Activated CD4-positive, CD25-positive, alpha-beta regulatory T cell treated with anti-CD3 and anti-CD28 coated beads, Interleukin-2, amount 50 U/mL, for 72 hours (primary cell): ENCODE measurements at regions not wholly inside any gene's neighbourhood (a gene's known extent, or its start where the extent isn't known, plus 50 kb on each side); places are given as distances from the start of the nearest gene placed in this dataset.

Experiments used
- DNase-seq: peaks from one replicate; pipeline ENCODE4 v3.0.0; 2021

GRCh38 chr2:13019781-13020180 lies 303.0 kb downstream of the TRIB2 start:
- DNase-seq = no peak

- DNase-seq = no peak
These were observed 303.7 kb downstream of the TRIB2 start for GRCh38 chr2:13020469-13020868.

GRCh38 chr2:13021470-13021957 lies 304.8 kb downstream of the TRIB2 start:
- no peak for DNase-seq

GRCh38 chr2:13030606-13031005 lies 313.9 kb downstream of the TRIB2 start:
- DNase-seq = no peak

- DNase-seq = no peak
These were observed 318.1 kb downstream of the TRIB2 start for GRCh38 chr2:13034861-13035260.

- DNase-seq = no peak
These were observed 319.1 kb downstream of the TRIB2 start for GRCh38 chr2:13035866-13036265.

GRCh38 chr2:13040043-13040442 lies 323.3 kb downstream of the TRIB2 start:
- no peak for DNase-seq

- DNase-seq = no peak
These were observed 329.9 kb downstream of the TRIB2 start for GRCh38 chr2:13046557-13047165.

- DNase-seq = no peak
These were observed 334.0 kb downstream of the TRIB2 start for GRCh38 chr2:13050764-13051163.

- no peak for DNase-seq
These were observed 335.8 kb downstream of the TRIB2 start for GRCh38 chr2:13052547-13052946.

- no peak for DNase-seq
These were observed 339.6 kb downstream of the TRIB2 start for GRCh38 chr2:13056259-13056843.

GRCh38 chr2:13057671-13058070 lies 340.9 kb downstream of the TRIB2 start:
- no peak for DNase-seq

- DNase-seq = no peak
These were observed 349.9 kb downstream of the TRIB2 start for GRCh38 chr2:13066676-13067075.

- DNase-seq = no peak
These were observed 350.8 kb downstream of the TRIB2 start for GRCh38 chr2:13067508-13067907.

- DNase-seq = no peak
These were observed 373.2 kb downstream of the TRIB2 start for GRCh38 chr2:13089971-13090370.

GRCh38 chr2:13091455-13091854 lies 374.7 kb downstream of the TRIB2 start:
- no peak for DNase-seq

GRCh38 chr2:13091861-13092378 lies 375.2 kb downstream of the TRIB2 start:
- DNase-seq = no peak

GRCh38 chr2:13093416-13093991 lies 376.8 kb downstream of the TRIB2 start:
- no peak for DNase-seq

GRCh38 chr2:13102397-13103063 lies 385.8 kb downstream of the TRIB2 start:
- DNase-seq = no peak

- DNase-seq = no peak
These were observed 386.4 kb downstream of the TRIB2 start for GRCh38 chr2:13103151-13103550.

- no peak for DNase-seq
These were observed 387.2 kb downstream of the TRIB2 start for GRCh38 chr2:13103778-13104493.

GRCh38 chr2:13104723-13105122 lies 388.0 kb downstream of the TRIB2 start:
- no peak for DNase-seq

GRCh38 chr2:13106302-13106701 lies 389.6 kb downstream of the TRIB2 start:
- DNase-seq = no peak
